SK-N-SH (cell line): ENCODE measurements at regions not wholly inside any gene's neighbourhood (a gene's known extent, or its start where the extent isn't known, plus 50 kb on each side); places are given as distances from the start of the nearest gene placed in this dataset.

Experiments
- CTCF ChIA-PET: fragments of 300-600, 350-600 bp; formaldehyde crosslinking; extraction: SDS; loops from one replicate; lab custom pipeline; 2021; lab: Yijun Ruan, JAX
- POLR2A ChIA-PET: fragments of 350-600 bp; sonication (Branson Sonifier 250); formaldehyde crosslinking; extraction: SDS; loops from one replicate; lab custom pipeline; 2020; ENCODE audit warnings: antibody characterized with exemption, inconsistent platforms; lab: Yijun Ruan, JAX
- DNase-seq: peaks from one replicate; pipeline ENCODE4 v3.0.0; 2012
- H2AFZ ChIP-seq: fragments of 200-600 bp; sonication (generic); 2 replicates; pipeline ENCODE4 v1.8.1; 2016; ENCODE audit warnings: antibody characterized with exemption, mild to moderate bottlenecking, low read depth
- H3F3A ChIP-seq: fragments of 200-600 bp; sonication (generic); replicated peaks from 2 replicates; pipeline ENCODE3; 2016; ENCODE audit warnings: antibody characterized with exemption, mild to moderate bottlenecking; ENCODE audit not compliant: insufficient read depth
- H3K27ac ChIP-seq, 2 experiments: fragments of 200-500 bp in 1 of 2; fragments of 200-600 bp in 1 of 2; sonication (Bioruptor generic) in 1 of 2; sonication (generic), shearing (Covaris generic) in 1 of 2; 2 replicates each; pipeline versions ENCODE4 v1.5.1 to v1.6.1; 2014 to 2016; ENCODE audit warnings: low read depth in 2 of 2, inconsistent platforms in 1 of 2, low read length in 1 of 2, mild to moderate bottlenecking in 1 of 2, mixed read lengths in 1 of 2
- H3K27me3 ChIP-seq: fragments of 200-600 bp; sonication (generic), shearing (Covaris generic); 2 replicates; pipeline ENCODE4 v1.6.1; 2016; ENCODE audit warnings: mixed run types; ENCODE audit not compliant: insufficient read depth
- H3K36me3 ChIP-seq, 2 experiments: fragments of 200-500 bp in 1 of 2; fragments of 200-600 bp in 1 of 2; sonication (Bioruptor generic) in 1 of 2; sonication (generic) in 1 of 2; replicated peaks in 1 of 2; 2 replicates each; pipeline versions ENCODE3 to v1.5.1; 2014 to 2016; ENCODE audit warnings: low read length in 1 of 2, mild to moderate bottlenecking in 1 of 2; ENCODE audit not compliant: insufficient read depth in 2 of 2, control insufficient read depth in 1 of 2
- H3K4me1 ChIP-seq, 2 experiments: fragments of 200-500 bp in 1 of 2; fragments of 200-600 bp in 1 of 2; sonication (Bioruptor generic) in 1 of 2; sonication (generic), shearing (Covaris generic) in 1 of 2; 2 replicates each; pipeline versions ENCODE4 v1.5.1 to v1.6.1; 2014 to 2016; ENCODE audit warnings: low read depth in 1 of 2, low read length in 1 of 2, mixed run types in 1 of 2; ENCODE audit not compliant: insufficient read depth in 2 of 2, control insufficient read depth in 1 of 2
- H3K4me2 ChIP-seq: fragments of 200-600 bp; sonication (generic), shearing (Covaris generic); 2 replicates; pipeline ENCODE4 v1.6.1; 2017; ENCODE audit warnings: mixed run types
- H3K4me3 ChIP-seq, 2 experiments: fragments of 200-500 bp in 1 of 2; fragments of 200-600 bp in 1 of 2; sonication (Bioruptor generic) in 1 of 2; sonication (generic), shearing (Covaris generic) in 1 of 2; 2 replicates each; pipeline versions ENCODE4 v1.5.1 to v1.8.1; 2014 to 2016; ENCODE audit warnings: low read depth in 2 of 2, inconsistent platforms in 1 of 2, low read length in 1 of 2, mild to moderate bottlenecking in 1 of 2, mixed read lengths in 1 of 2, moderate library complexity in 1 of 2
- H3K79me2 ChIP-seq: fragments of 200-600 bp; sonication (generic); 2 replicates; pipeline ENCODE4 v1.8.1; 2017; ENCODE audit warnings: mild to moderate bottlenecking; ENCODE audit not compliant: insufficient read depth
- H3K9ac ChIP-seq: fragments of 200-600 bp; sonication (generic); 2 replicates; pipeline ENCODE4 v1.6.1; 2017; ENCODE audit warnings: mixed run types
- H3K9me2 ChIP-seq: fragments of 200-600 bp; sonication (generic); 2 replicates; pipeline ENCODE4 v1.6.1; 2017; ENCODE audit warnings: mixed run types
- H3K9me3 ChIP-seq: fragments of 200-600 bp; sonication (generic); 2 replicates; pipeline ENCODE4 v1.6.1; 2017; ENCODE audit warnings: mixed run types, mild to moderate bottlenecking, moderate library complexity
- H4K20me1 ChIP-seq: fragments of 200-600 bp; sonication (generic); 2 replicates; pipeline ENCODE4 v1.6.1; 2017; ENCODE audit warnings: mild to moderate bottlenecking, mixed run types; ENCODE audit not compliant: insufficient read depth
- ELF1 ChIP-seq: IDR thresholded peaks from 2 replicates; pipeline ENCODE4 v1.4.0; 2012
- EP300 ChIP-seq, 2 experiments: IDR thresholded peaks; 2 replicates each; pipeline versions ENCODE4 v1.4.0 to v1.6.1; 2012; ENCODE audit warnings: borderline replicate concordance in 1 of 2, low read depth in 1 of 2, low read length in 1 of 2
- EZH2phosphoT487 ChIP-seq: fragments of 200-600 bp; sonication (generic); IDR thresholded peaks from 2 replicates; pipeline ENCODE4 v1.6.1; 2017; ENCODE audit warnings: low read depth, mixed run types, mild to moderate bottlenecking, antibody characterized with exemption, moderate library complexity, borderline replicate concordance
- FOSL2 ChIP-seq: IDR thresholded peaks from 2 replicates; pipeline ENCODE4 v1.4.0; 2012; ENCODE audit warnings: low read depth, mild to moderate bottlenecking, moderate library complexity, borderline replicate concordance
- FOXJ3 ChIP-seq: sonication (generic); formaldehyde crosslinking; IDR thresholded peaks from 2 replicates; pipeline ENCODE4 v1.5.1; 2020; ENCODE audit warnings: mild to moderate bottlenecking, missing genetic modification reagents
- GABPA ChIP-seq: IDR thresholded peaks from 2 replicates; pipeline ENCODE4 v1.4.0; 2012; ENCODE audit warnings: low read depth, mild to moderate bottlenecking
- JUND ChIP-seq: IDR thresholded peaks from 2 replicates; pipeline ENCODE4 v1.4.0; 2012
- MEF2A ChIP-seq: IDR thresholded peaks from 2 replicates; pipeline ENCODE4 v1.4.0; 2012; ENCODE audit warnings: low read depth, borderline replicate concordance
- NFIC ChIP-seq: IDR thresholded peaks from 2 replicates; pipeline ENCODE4 v1.4.0; 2012; ENCODE audit warnings: borderline replicate concordance
- NRF1 ChIP-seq: IDR thresholded peaks from 2 replicates; pipeline ENCODE4 v1.6.1; 2012; ENCODE audit warnings: low read depth, mild to moderate bottlenecking, low read length
- POLR2AphosphoS5 ChIP-seq: IDR thresholded peaks from 2 replicates; pipeline ENCODE4 v1.6.1; 2012; ENCODE audit warnings: low read depth, low read length
- RAD21 ChIP-seq: IDR thresholded peaks from 2 replicates; pipeline ENCODE4 v1.6.1; 2012; ENCODE audit warnings: mild to moderate bottlenecking, low read length
- RFX5 ChIP-seq: IDR thresholded peaks from 2 replicates; pipeline ENCODE4 v1.6.1; 2012; ENCODE audit warnings: mild to moderate bottlenecking, improper control_type of control experiment, low read length
- RXRA ChIP-seq: IDR thresholded peaks from 2 replicates; pipeline ENCODE4 v1.4.0; 2012; ENCODE audit warnings: low read depth, mild to moderate bottlenecking, borderline replicate concordance
- TAF1 ChIP-seq: IDR thresholded peaks from 2 replicates; pipeline ENCODE4 v1.6.1; 2012; ENCODE audit warnings: low read depth, mild to moderate bottlenecking, low read length, moderate library complexity, borderline replicate concordance
- TCF12 ChIP-seq: IDR thresholded peaks from 2 replicates; pipeline ENCODE4 v1.4.0; 2012
- WGBS: methylation state at CpG from one replicate; pipeline ENCODE4 v1.1.6; 2017; ENCODE audit warnings: low lambda C conversion rate; 5-methylcytosine and 5-hydroxymethylcytosine counted together
- TF ChIP-seq, protein P1 (sequence below): IDR thresholded peaks from 2 replicates; pipeline ENCODE4 v1.4.0; 2012; ENCODE audit warnings: low read depth
- TF ChIP-seq, protein P2 (sequence below): IDR thresholded peaks from 2 replicates; pipeline ENCODE4 v1.6.1; 2012; ENCODE audit warnings: mild to moderate bottlenecking, low read depth, low read length, moderate library complexity
- TF ChIP-seq, protein P3 (sequence below): IDR thresholded peaks from 2 replicates; pipeline ENCODE4; 2012

DNA sequence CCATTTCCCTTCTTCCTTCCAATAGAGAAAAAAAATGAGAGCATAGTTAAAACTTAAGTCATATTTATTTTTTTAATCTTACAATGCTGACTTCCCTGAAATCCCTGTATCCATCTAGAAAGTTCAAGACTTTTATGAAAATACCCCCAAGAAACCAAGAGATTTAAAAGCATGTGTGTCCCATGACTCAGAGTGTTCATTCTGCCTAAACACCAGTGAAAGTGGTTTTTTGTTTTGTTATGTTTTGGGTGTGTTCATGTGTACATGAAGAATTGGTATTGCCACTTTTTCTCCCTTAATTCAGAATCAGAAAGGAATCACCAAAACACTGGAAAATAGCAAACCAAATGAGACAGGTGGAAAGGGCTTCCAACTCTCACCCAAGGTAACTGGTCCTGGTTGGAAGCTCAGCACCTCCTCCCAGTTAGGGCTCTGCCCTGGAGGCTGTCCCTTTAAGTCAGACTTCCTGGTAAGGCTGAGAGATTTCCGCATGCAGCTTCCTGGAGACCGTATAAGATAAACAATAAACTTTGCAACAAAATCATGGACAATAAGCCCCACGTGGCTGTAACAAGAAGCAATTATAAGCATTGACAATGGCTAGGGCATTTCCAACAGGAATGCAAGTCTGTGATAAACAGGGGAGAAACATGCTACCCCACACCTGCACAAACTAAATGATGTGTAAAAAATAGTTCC is 121.9 kb upstream of the ARHGEF3 start (continued):
- TF ChIP-seq EP300 (IDR thresholded peaks at IDR 0.05; ENCODE audit: borderline replicate concordance in 1 of 2, low read depth in 1 of 2, low read length in 1 of 2) (no peak), FOXJ3 (CRISPR knock-in tag) (no peak), RFX5 (no peak), GABPA (no peak)

DNA sequence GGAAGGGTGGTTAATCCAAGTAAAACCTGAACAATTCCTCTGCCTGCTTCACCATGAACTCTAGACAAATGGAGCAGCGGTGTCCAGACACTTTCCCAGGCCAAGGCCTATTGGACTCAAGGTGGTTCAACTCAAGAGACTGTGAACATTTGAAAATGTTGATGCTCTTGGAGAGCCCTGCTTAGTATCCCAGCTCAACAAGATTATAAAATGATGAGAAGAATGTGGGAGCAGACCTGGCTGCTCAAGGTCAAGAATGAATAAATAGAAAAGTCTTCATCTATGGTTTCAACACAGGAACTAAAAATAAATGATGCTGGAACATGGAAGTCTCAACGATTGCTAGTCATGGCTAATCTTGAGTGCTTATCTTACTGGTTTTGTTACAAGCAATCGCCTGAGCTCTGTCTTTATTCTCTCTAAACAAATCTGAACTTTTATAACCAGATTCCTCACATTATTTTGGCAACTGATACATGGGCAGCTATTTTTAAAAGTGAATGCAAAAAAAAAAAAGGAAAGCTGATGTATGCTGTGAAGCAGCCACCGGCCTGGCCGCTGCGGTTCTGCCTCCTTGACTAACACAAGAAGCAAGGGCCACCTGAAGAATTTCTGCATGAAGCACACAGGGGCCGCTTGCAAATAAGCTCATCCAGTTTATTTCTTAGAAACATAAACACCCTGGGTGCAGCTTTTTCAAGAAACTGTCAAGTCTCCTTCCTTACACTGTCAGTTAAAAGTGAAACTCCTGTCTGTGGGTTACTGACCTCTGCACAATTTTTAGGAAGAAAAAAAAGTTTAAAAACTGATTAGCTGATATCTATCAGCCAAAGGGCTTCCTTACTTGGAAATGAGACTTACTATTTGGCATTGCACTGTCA is 120.1 kb upstream of the ARHGEF3 start:
- TF ChIP-seq, protein P1, sequence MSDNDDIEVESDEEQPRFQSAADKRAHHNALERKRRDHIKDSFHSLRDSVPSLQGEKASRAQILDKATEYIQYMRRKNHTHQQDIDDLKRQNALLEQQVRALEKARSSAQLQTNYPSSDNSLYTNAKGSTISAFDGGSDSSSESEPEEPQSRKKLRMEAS, result no peak
- TF ChIP-seq TCF12, result peak; percentile 17; the same call in 1 of the 2 replicates
- Histone ChIP-seq H3F3A (peaks cover 7% of the 10 kb centered on the region), H3K27me3 (no peaks in the 10 kb centered on the region), H3K4me2 (peak overlapping the region; percentile 63), H2AFZ (peak overlapping the region; percentile 32; the same call in 1 of the 2 replicates), H3K4me3 (no peak overlapping the region), H3K36me3 (no peaks in the 10 kb centered on the region), H3K9me3 (no peaks in the 10 kb centered on the region), H3K79me2 (no peaks in the 10 kb centered on the region), H3K9me2 (no peaks in the 10 kb centered on the region), H3K4me1 (peaks cover 3 to 10% of the 10 kb centered on the region in 2 experiments; a peak in 2 of 4 replicates), H3K27ac (no peak overlapping the region; a peak in 1 of 4 replicates), H3K9ac (no peak overlapping the region), H4K20me1 (no peaks in the 10 kb centered on the region)
- POLR2A ChIA-PET, result no interaction called here
- CTCF ChIA-PET, result interaction anchor here (1.0 kb wide), 1 partner anchor 14 kb away, joined by 3 read pairs; no protein-coding TSS in a partner anchor
- WGBS, result 79% methylated on average over 7 of the region's 7 CpGs
- DNase-seq, result no peak

DNA sequence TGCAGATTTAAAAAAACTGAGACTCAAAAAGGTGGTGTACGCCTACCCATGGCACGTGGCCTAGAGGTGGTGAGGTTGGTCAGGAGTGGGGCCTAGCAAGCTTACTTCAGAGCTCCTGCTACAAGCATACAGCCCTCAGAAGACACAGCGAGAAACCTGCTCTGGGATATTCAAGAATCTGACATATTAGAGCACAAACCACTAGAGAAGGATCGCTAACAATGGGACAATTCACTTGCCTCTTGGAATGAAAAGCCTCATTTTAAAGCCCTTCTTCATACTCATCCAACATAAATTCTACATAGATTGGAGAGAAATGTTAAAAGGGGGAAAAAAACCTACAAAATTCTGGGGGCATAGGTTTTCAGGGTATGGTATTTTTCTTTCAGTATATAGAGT is 118.0 kb upstream of the ARHGEF3 start:
- ChIA-PET POLR2A (no interaction called here), CTCF (interaction anchor here (0.6 kb wide), 1 partner anchor 23 kb away, joined by 3 read pairs; no protein-coding TSS in a partner anchor)
- Histone ChIP-seq H3K4me1 (peaks cover 0 to 10% of the 10 kb centered on the region in 2 experiments; a peak in 1 of 4 replicates), H3F3A (peaks cover 7% of the 10 kb centered on the region), H3K9me3 (no peaks in the 10 kb centered on the region), H3K9ac (no peak overlapping the region), H3K27ac (no peak overlapping the region), H3K9me2 (no peaks in the 10 kb centered on the region), H3K36me3 (no peaks in the 10 kb centered on the region), H3K4me3 (no peak overlapping the region), H4K20me1 (no peaks in the 10 kb centered on the region), H2AFZ (no peak overlapping the region), H3K79me2 (no peaks in the 10 kb centered on the region), H3K27me3 (no peaks in the 10 kb centered on the region), H3K4me2 (no peak overlapping the region)
- DNase-seq, result no peak
- 93% methylated on average over 4 of the region's 4 CpGs for WGBS
- TF ChIP-seq, protein P2, sequence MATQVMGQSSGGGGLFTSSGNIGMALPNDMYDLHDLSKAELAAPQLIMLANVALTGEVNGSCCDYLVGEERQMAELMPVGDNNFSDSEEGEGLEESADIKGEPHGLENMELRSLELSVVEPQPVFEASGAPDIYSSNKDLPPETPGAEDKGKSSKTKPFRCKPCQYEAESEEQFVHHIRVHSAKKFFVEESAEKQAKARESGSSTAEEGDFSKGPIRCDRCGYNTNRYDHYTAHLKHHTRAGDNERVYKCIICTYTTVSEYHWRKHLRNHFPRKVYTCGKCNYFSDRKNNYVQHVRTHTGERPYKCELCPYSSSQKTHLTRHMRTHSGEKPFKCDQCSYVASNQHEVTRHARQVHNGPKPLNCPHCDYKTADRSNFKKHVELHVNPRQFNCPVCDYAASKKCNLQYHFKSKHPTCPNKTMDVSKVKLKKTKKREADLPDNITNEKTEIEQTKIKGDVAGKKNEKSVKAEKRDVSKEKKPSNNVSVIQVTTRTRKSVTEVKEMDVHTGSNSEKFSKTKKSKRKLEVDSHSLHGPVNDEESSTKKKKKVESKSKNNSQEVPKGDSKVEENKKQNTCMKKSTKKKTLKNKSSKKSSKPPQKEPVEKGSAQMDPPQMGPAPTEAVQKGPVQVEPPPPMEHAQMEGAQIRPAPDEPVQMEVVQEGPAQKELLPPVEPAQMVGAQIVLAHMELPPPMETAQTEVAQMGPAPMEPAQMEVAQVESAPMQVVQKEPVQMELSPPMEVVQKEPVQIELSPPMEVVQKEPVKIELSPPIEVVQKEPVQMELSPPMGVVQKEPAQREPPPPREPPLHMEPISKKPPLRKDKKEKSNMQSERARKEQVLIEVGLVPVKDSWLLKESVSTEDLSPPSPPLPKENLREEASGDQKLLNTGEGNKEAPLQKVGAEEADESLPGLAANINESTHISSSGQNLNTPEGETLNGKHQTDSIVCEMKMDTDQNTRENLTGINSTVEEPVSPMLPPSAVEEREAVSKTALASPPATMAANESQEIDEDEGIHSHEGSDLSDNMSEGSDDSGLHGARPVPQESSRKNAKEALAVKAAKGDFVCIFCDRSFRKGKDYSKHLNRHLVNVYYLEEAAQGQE, result no peak
- TF ChIP-seq RAD21 (no peak), ELF1 (no peak), FOSL2 (no peak), POLR2AphosphoS5 (no peak), JUND (no peak), NFIC (no peak), EP300 (IDR thresholded peaks at IDR 0.05; ENCODE audit: borderline replicate concordance in 1 of 2, low read depth in 1 of 2, low read length in 1 of 2) (no peak), EZH2phosphoT487 (no peak), RXRA (no peak), TAF1 (no peak), MEF2A (no peak), NRF1 (no peak)
- TF ChIP-seq, protein P3, sequence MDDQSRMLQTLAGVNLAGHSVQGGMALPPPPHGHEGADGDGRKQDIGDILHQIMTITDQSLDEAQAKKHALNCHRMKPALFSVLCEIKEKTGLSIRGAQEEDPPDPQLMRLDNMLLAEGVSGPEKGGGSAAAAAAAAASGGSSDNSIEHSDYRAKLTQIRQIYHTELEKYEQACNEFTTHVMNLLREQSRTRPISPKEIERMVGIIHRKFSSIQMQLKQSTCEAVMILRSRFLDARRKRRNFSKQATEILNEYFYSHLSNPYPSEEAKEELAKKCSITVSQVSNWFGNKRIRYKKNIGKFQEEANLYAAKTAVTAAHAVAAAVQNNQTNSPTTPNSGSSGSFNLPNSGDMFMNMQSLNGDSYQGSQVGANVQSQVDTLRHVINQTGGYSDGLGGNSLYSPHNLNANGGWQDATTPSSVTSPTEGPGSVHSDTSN, result no peak
- TF ChIP-seq, protein P1, result no peak
